ENCODE measurements at regions not wholly inside any gene's neighbourhood (a gene's known extent, or its start where the extent isn't known, plus 50 kb on each side); places are given as distances from the start of the nearest gene placed in this dataset.
"Not testable (repeated sequence)": the region's sequence is repeated elsewhere in the genome, so short reads cannot be mapped to it uniquely, and the experiment has no call there.

DNA sequence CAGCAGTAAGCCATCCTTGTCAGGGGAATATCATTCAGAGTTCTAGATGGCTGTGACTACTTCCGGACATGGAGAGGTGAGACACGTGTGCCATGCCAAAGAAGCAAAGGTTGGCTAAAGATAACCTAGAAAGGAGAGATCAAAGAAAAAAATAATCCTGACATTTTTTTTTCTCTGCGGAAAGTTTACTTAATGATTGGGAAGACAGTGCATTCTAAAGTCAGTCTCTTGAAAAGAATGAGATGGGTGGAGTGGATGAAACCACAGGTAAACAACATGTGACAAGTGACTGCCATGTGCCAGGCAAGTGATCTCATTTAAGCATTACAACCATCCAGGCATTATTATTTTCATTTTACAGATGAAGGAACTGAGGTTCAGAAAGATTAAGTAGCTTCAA, 436.6 kb downstream of the SOX2 start:
- DNase-seq, result no peak

DNA sequence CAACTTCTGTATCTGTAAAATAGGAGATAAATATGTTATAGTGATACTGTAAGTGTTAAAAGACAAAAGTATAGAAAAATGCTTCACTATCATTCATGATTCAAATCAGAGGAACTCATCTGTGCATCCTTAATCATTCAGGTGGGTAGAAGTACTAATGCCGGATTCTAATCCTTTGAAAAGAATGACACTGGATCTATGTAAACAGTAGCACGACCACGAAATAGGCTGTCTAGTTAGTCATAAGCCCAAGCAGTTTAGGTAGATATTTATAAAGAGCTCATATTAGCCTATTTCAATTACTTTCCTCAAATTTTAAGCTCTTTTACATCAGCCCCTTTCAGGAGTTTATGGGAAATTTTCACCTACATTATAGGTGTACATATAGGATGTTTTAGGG, 437.9 kb downstream of the SOX2 start:
- DNase-seq, result no peak

DNA sequence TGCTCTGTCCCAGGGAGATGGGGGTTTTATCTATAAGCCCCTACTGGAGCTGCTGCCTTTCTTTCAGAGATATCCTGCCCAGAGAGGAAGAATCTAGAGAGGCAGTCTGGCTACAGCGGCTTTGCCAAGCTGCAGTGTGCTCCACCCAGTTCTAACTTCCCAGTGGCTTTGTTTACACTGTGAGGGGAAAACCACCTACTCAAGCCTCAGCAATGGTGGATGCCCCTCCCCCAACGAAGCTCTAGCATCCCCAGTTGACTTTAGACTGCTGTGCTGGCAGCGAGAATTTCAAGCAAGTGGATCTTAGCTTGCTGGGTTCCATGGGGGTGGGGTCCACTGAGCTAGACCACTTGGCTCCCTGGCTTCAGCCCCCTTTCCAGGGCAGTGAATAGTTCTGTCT, 444.6 kb downstream of the SOX2 start:
- not testable (repeated sequence) for DNase-seq

DNA sequence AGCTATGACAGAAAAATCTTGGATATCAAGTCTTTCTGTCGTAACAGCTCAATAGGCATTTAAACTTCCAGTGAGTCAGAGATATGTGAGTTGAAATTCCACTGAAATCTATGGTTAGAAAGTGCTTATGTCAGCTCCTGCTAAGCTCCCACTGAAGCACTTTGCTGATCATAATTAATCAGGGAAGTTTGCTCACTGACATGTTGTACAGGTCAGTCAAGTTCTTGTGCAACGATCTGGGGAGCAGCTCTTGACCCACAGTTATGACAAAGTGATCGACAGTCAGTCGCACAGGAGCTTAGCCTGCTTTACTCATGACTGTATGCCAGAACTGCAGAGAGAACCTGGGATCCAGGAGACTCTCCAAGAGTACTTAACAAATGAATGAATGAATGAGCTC, 453.5 kb downstream of the SOX2 start:
- no peak for DNase-seq

DNA sequence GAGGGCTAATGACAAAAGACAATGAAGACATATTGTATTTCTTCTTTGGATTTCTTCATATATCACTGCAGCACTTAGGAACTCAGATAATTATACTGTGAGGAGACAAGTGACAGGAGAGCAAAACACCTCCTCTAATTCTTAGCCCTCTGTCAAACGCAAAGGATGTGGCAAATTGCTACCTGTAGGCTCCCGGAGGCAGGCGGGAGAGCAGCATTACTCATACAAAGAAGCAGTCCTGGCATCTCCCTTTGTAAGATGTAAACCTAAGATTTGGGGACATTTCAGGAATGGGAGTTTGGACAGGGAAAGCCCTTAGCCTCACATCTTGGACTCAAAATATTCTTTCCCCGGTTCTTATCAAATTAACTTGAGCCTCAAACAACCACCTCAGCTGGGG, 460.8 kb downstream of the SOX2 start:
- DNase-seq, result no peak

DNA sequence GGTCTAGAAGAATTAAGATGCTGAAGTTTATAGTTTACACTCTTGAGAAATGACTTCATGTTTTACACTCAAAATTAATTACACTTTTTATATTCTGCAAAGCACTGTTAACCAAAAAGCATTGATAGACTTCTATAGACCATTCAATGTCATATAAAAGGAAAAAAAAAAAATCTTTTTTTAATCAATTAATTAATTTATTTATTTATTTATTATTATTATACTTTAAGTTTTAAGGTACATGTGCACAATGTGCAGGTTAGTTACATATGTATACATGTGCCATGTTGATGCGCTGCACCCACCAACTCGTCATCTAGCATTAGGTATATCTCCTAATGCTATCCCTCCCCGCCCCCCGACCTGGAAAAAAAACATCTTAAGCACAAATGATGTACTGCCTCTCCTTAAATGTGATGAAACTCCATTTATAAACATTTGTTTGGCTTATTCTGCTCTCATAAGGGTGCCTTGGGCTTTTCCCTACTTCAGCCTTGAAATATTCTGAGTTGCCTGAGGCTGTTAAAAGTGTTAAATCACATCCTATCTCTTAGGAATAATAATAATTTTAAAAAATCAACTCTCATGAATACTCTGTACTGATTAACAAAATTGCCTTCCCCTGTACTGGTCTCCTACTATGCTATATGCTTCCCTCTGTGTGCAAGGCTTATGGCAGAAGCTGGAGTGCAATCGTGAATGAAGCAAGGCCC, 466.9 kb downstream of the SOX2 start:
- no peak for DNase-seq

- DNase-seq, result no peak
Observed at GRCh38 chr3:182179631-182180030, 467.9 kb downstream of the SOX2 start.

DNA sequence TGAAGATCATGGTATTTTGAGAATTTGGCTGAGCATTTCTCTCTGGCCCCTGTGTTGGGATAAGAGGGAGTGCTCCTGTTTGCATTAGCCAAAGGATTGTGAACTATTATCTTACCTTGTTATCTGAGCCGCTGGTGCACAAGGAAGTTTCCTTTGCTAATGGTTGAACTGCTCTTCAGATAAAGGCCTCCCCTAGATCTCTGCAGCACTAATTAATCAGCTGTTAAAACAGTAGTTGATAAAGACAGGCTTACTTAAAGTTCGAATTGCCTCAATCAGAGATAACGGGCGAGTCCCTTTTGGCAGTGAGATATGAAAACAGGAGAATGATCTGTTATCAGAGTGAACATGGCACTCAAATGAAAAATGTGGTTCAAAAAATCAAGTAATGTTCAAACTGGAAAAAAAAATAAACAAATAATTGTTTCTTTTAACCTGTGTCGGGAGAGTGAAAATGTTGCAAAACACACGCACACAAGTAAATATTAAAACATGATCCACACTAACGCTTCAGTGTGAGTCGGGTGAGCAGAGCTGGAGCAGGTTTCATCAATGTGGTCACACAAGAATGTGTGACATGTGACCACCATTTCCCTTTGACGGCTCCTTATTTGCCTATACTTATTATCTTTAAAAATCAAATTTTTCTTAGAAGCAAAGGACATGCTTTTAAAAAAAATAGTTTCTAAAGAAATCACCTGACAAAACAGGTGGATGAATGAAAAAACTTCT, 469.1 kb downstream of the SOX2 start:
- DNase-seq, result no peak

- DNase-seq, result no peak
Observed at GRCh38 chr3:182182531-182182968, 470.8 kb downstream of the SOX2 start.

GRCh38 chr3:182183716-182184430, 472.1 kb downstream of the SOX2 start:
- DNase-seq, result no peak

GRCh38 chr3:182185313-182185712, 473.6 kb downstream of the SOX2 start:
- no peak for DNase-seq

DNA sequence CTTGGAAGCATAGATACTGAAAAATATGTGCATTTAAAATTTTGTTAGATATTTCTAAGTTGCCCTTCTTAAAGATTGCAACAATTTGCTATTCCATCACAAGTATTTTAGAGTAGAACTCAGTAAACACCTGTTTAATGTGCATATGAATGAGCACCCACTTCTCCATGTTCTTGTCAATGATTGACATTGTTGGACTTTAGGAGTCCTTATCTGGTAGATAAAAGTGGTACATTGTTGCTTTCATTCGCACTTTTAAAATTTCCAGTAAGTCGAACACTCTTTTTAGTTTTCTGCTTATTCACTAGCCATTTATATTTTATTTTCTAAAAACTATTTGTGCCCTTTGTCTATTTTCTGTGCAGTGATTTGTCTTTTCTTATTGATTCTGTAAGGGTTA, 478.3 kb downstream of the SOX2 start:
- no peak for DNase-seq

- no peak for DNase-seq
Observed at GRCh38 chr3:182198345-182198744, 486.6 kb downstream of the SOX2 start.

DNA sequence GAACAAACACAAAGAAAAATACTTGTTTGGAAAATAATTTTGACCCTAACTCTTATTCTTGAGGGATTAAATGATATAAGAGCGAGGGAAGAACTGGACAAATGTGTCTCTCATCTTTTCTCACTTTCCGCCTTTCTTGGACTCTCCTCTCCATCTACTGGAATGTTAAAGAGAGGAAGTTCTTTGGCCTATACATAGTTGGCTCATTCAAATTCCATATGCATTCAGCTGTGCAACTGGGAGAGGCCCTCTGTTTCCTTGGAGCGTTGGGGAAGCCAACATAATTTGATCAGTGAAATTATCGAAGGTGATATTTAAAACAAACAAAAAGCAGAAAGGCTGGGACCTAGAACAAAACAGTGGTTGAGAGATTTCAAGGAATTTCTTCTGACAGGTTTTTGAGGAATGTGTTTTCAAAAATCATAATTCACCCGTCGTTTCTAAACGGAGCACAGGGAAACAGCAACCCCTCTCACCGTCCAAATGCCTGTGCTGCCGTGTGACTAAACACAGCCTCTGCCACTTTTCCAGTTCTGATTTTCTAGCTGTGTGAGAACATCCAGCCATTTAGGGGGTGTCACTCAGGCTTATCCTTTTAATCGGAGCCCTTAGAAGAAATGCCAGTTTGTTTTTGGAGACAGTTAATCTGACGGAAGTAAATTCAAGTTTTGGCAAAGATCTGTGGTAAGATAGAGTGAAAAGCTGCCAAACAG, 489.9 kb downstream of the SOX2 start:
- DNase-seq, result no peak

- DNase-seq, result no peak
Observed at GRCh38 chr3:182212479-182213076, 500.9 kb downstream of the SOX2 start.

GRCh38 chr3:182214416-182214815, 502.7 kb downstream of the SOX2 start:
- no peak for DNase-seq

- DNase-seq, result no peak
Observed at GRCh38 chr3:182215881-182216280, 504.2 kb downstream of the SOX2 start.

GRCh38 chr3:182216311-182216970, 504.7 kb downstream of the SOX2 start:
- DNase-seq, result no peak

- DNase-seq, result no peak
Observed at GRCh38 chr3:182220013-182220412, 508.3 kb downstream of the SOX2 start.

- DNase-seq, result no peak
Observed at GRCh38 chr3:182220471-182220870, 508.7 kb downstream of the SOX2 start.

- no peak for DNase-seq
Observed at GRCh38 chr3:182226995-182227394, 515.3 kb downstream of the SOX2 start.

DNA sequence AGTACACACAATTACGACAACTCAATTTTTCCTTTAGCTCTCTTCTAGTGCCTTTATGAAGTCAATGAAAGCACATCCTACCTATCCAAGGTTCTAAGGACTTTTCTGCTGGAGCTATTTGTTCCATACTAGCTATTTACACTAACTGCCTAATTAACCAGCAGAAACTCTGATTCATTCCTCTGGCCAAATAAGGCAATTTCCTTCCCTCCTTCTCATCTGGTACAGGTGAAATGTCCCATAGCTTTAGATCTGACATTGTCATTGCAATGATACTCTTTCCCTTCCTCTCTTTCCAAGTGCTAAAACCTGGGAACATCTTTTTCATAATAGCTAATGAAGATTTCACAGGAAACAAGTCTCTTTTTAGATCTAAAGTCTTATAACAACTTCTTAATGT, 521.7 kb downstream of the SOX2 start:
- DNase-seq, result no peak
